HG03159 (cell line): ENCODE measurements at regions not wholly inside any gene's neighbourhood (a gene's known extent, or its start where the extent isn't known, plus 50 kb on each side); places are given as distances from the start of the nearest gene placed in this dataset.

ENCODE experiments used
- ATAC-seq: cut with Tn5 transposase; IDR thresholded peaks from one replicate; pipeline ENCODE4 v1.9.1; 2021; ENCODE audit warnings: mild to moderate bottlenecking, moderate library complexity; ENCODE audit not compliant: unreplicated experiment

- no peak for ATAC-seq
These were observed 321.0 kb downstream of the RPS6KC1 start for GRCh38 chr1:213371847-213372619.

- peak; percentile 89 for ATAC-seq
These were observed 323.3 kb downstream of the RPS6KC1 start for GRCh38 chr1:213374369-213374768.

GRCh38 chr1:213375002-213375401 is 324.0 kb downstream of the RPS6KC1 start:
- ATAC-seq = no peak

- ATAC-seq = no peak
These were observed 325.9 kb downstream of the RPS6KC1 start for GRCh38 chr1:213376862-213377372.

GRCh38 chr1:213380865-213381264 is 329.8 kb downstream of the RPS6KC1 start:
- no peak for ATAC-seq

- ATAC-seq = no peak
These were observed 330.6 kb downstream of the RPS6KC1 start for GRCh38 chr1:213381572-213382084.

- ATAC-seq = no peak
These were observed 332.4 kb downstream of the RPS6KC1 start for GRCh38 chr1:213383465-213383864.

- ATAC-seq = no peak
These were observed 334.2 kb downstream of the RPS6KC1 start for GRCh38 chr1:213385201-213385600.

- ATAC-seq = no peak
These were observed 334.8 kb downstream of the RPS6KC1 start for GRCh38 chr1:213385806-213386324.

GRCh38 chr1:213387380-213388015 is 336.5 kb downstream of the RPS6KC1 start:
- ATAC-seq = no peak

GRCh38 chr1:213388199-213388598 is 337.2 kb downstream of the RPS6KC1 start:
- ATAC-seq = no peak

GRCh38 chr1:213389061-213389581 is 338.1 kb downstream of the RPS6KC1 start:
- no peak for ATAC-seq

- no peak for ATAC-seq
These were observed 340.4 kb downstream of the RPS6KC1 start for GRCh38 chr1:213391445-213391844.

- ATAC-seq = no peak
These were observed 342.8 kb downstream of the RPS6KC1 start for GRCh38 chr1:213393860-213394259.

- no peak for ATAC-seq
These were observed 343.8 kb downstream of the RPS6KC1 start for GRCh38 chr1:213394837-213395236.

GRCh38 chr1:213397638-213398037 is 346.6 kb downstream of the RPS6KC1 start:
- no peak for ATAC-seq

- no peak for ATAC-seq
These were observed 348.7 kb downstream of the RPS6KC1 start for GRCh38 chr1:213399695-213400094.

- no peak for ATAC-seq
These were observed 358.2 kb downstream of the RPS6KC1 start for GRCh38 chr1:213409208-213409631.

- ATAC-seq = no peak
These were observed 358.9 kb downstream of the RPS6KC1 start for GRCh38 chr1:213409971-213410370.

GRCh38 chr1:213414346-213414745 is 363.3 kb downstream of the RPS6KC1 start:
- ATAC-seq = no peak

- no peak for ATAC-seq
These were observed 363.9 kb downstream of the RPS6KC1 start for GRCh38 chr1:213414911-213415310.
